Karpas-422 (cell line): ENCODE measurements at regions not wholly inside any gene's neighbourhood (a gene's known extent, or its start where the extent isn't known, plus 50 kb on each side); places are given as distances from the start of the nearest gene placed in this dataset.

Experiments
- DNase-seq: peaks from one replicate; pipeline ENCODE4 v3.0.0-alpha.2; 2015
- H2AFZ ChIP-seq: fragments of 200-600 bp; sonication (generic); 2 replicates; pipeline ENCODE4 v1.6.1; 2014; ENCODE audit warnings: antibody characterized with exemption, low read length, mixed read lengths
- H3K27ac ChIP-seq: fragments of 200-600 bp; sonication (generic); 2 replicates; pipeline ENCODE4 v1.5.1; 2014; ENCODE audit warnings: mild to moderate bottlenecking, low read length, moderate library complexity
- H3K27me3 ChIP-seq: fragments of 200-600 bp; sonication (generic); 2 replicates; pipeline ENCODE4 v1.6.1; 2014; ENCODE audit warnings: low read length, mixed read lengths
- H3K36me3 ChIP-seq: fragments of 200-600 bp; sonication (generic); 2 replicates; pipeline ENCODE4 v1.6.1; 2014; ENCODE audit warnings: low read length, mixed read lengths; ENCODE audit not compliant: insufficient read depth
- H3K4me1 ChIP-seq: fragments of 200-600 bp; sonication (generic); 2 replicates; pipeline ENCODE4 v1.6.1; 2014; ENCODE audit warnings: mild to moderate bottlenecking, low read length, mixed read lengths
- H3K4me2 ChIP-seq: fragments of 200-600 bp; sonication (generic); 2 replicates; pipeline ENCODE4 v1.6.1; 2014; ENCODE audit warnings: low read length, low read depth, mild to moderate bottlenecking; ENCODE audit not compliant: poor library complexity, severe bottlenecking
- H3K4me3 ChIP-seq: fragments of 200-600 bp; sonication (generic); 2 replicates; pipeline ENCODE4 v1.5.1; 2014; ENCODE audit warnings: mild to moderate bottlenecking, antibody characterized with exemption, low read length, mixed read lengths
- H3K79me2 ChIP-seq: fragments of 200-600 bp; sonication (generic); 2 replicates; pipeline ENCODE4 v1.6.1; 2014; ENCODE audit warnings: mild to moderate bottlenecking, low read length, mixed read lengths
- H3K9ac ChIP-seq: fragments of 200-600 bp; sonication (generic); 2 replicates; pipeline ENCODE4 v1.6.0; 2014; ENCODE audit warnings: low read length
- H3K9me2 ChIP-seq: fragments of 200-600 bp; sonication (generic), shearing (Covaris generic); replicated peaks from 2 replicates; pipeline ENCODE4 v1.6.0; 2014; ENCODE audit warnings: mild to moderate bottlenecking, low read length, moderate library complexity; ENCODE audit not compliant: insufficient read depth
- H3K9me3 ChIP-seq: fragments of 300-700, 200-600 bp; sonication (generic); 2 replicates; pipeline ENCODE4 v1.6.1; 2014; ENCODE audit warnings: low read length, mixed read lengths
- H4K20me1 ChIP-seq: fragments of 200-600 bp; sonication (generic); 2 replicates; pipeline ENCODE4 v1.6.1; 2014; ENCODE audit warnings: mild to moderate bottlenecking, antibody characterized with exemption, low read length, low read depth; ENCODE audit not compliant: insufficient read depth

- no peaks in the 10 kb centered on the region for H4K20me1 ChIP-seq
- H3K4me1 ChIP-seq, result no peaks in the 10 kb centered on the region
- no peaks in the 10 kb centered on the region for H3K27me3 ChIP-seq
- H3K79me2 ChIP-seq, result no peaks in the 10 kb centered on the region
- H3K4me3 ChIP-seq, result no peak overlapping the region
- H3K9me3 ChIP-seq, result no peaks in the 10 kb centered on the region
- no peak overlapping the region for H3K9ac ChIP-seq
- H2AFZ ChIP-seq, result no peak overlapping the region
- H3K36me3 ChIP-seq, result no peaks in the 10 kb centered on the region
- no peak for DNase-seq
- no peak overlapping the region for H3K27ac ChIP-seq
- H3K9me2 ChIP-seq, result no peaks in the 10 kb centered on the region
- H3K4me2 ChIP-seq, result no peak overlapping the region
Observed at GRCh38 chr5:34483442-34484033, 172.6 kb upstream of the RAI14 start.

- Histone ChIP-seq H3K27ac (no peak overlapping the region), H3K9me2 (no peaks in the 10 kb centered on the region), H3K9ac (no peak overlapping the region), H4K20me1 (no peaks in the 10 kb centered on the region), H3K4me2 (no peak overlapping the region), H3K9me3 (no peaks in the 10 kb centered on the region), H3K36me3 (no peaks in the 10 kb centered on the region), H3K27me3 (no peaks in the 10 kb centered on the region), H3K4me1 (no peaks in the 10 kb centered on the region), H3K4me3 (no peak overlapping the region), H3K79me2 (no peaks in the 10 kb centered on the region), H2AFZ (no peak overlapping the region)
- DNase-seq, result no peak
Observed at GRCh38 chr5:34484216-34484920, 171.8 kb upstream of the RAI14 start.

- Histone ChIP-seq H3K4me2 (no peak overlapping the region), H3K9me3 (no peaks in the 10 kb centered on the region), H4K20me1 (no peaks in the 10 kb centered on the region), H3K9me2 (no peaks in the 10 kb centered on the region), H3K27ac (no peak overlapping the region), H3K4me1 (peaks cover 3% of the 10 kb centered on the region; the same call in 1 of the 2 replicates), H3K9ac (no peak overlapping the region), H3K36me3 (no peaks in the 10 kb centered on the region), H3K79me2 (no peaks in the 10 kb centered on the region), H2AFZ (no peak overlapping the region), H3K27me3 (no peaks in the 10 kb centered on the region), H3K4me3 (no peak overlapping the region)
- no peak for DNase-seq
Observed at GRCh38 chr5:34485768-34486030, 170.4 kb upstream of the RAI14 start.

- no peak overlapping the region for H3K4me2 ChIP-seq
- DNase-seq, result peak; percentile 89
- H3K36me3 ChIP-seq, result no peaks in the 10 kb centered on the region
- H3K27me3 ChIP-seq, result no peaks in the 10 kb centered on the region
- no peaks in the 10 kb centered on the region for H4K20me1 ChIP-seq
- H2AFZ ChIP-seq, result no peak overlapping the region
- H3K9me2 ChIP-seq, result no peaks in the 10 kb centered on the region
- no peak overlapping the region for H3K4me3 ChIP-seq
- no peaks in the 10 kb centered on the region for H3K79me2 ChIP-seq
- peaks cover 3% of the 10 kb centered on the region; the same call in 1 of the 2 replicates for H3K4me1 ChIP-seq
- H3K9me3 ChIP-seq, result no peaks in the 10 kb centered on the region
- no peak overlapping the region for H3K27ac ChIP-seq
- no peak overlapping the region for H3K9ac ChIP-seq
Observed at GRCh38 chr5:34486160-34486848, 169.8 kb upstream of the RAI14 start.

- no peak overlapping the region for H3K4me2 ChIP-seq
- no peak overlapping the region for H3K9ac ChIP-seq
- no peaks in the 10 kb centered on the region for H3K9me2 ChIP-seq
Observed at GRCh38 chr5:34486849-34487158, 169.3 kb upstream of the RAI14 start.

GRCh38 chr5:34487159-34487879 lies 168.8 kb upstream of the RAI14 start:
- peaks cover 3% of the 10 kb centered on the region; the same call in 1 of the 2 replicates for H3K4me1 ChIP-seq
- no peak overlapping the region for H3K4me2 ChIP-seq
- H3K36me3 ChIP-seq, result no peaks in the 10 kb centered on the region
- no peaks in the 10 kb centered on the region for H3K9me2 ChIP-seq
- no peak overlapping the region for H3K4me3 ChIP-seq
- H3K27ac ChIP-seq, result no peak overlapping the region
- H3K9ac ChIP-seq, result no peak overlapping the region
- H4K20me1 ChIP-seq, result no peaks in the 10 kb centered on the region
- no peaks in the 10 kb centered on the region for H3K27me3 ChIP-seq
- H3K9me3 ChIP-seq, result no peaks in the 10 kb centered on the region
- DNase-seq, result no peak
- H3K79me2 ChIP-seq, result no peaks in the 10 kb centered on the region
- no peak overlapping the region for H2AFZ ChIP-seq

More at GRCh38 chr5:34486849-34487158, 169.3 kb upstream of the RAI14 start:
- Histone ChIP-seq H3K9me3 (no peaks in the 10 kb centered on the region), H3K36me3 (no peaks in the 10 kb centered on the region), H2AFZ (no peak overlapping the region), H3K4me3 (no peak overlapping the region), H3K79me2 (no peaks in the 10 kb centered on the region), H3K4me1 (peaks cover 3% of the 10 kb centered on the region; the same call in 1 of the 2 replicates), H3K27me3 (no peaks in the 10 kb centered on the region), H4K20me1 (no peaks in the 10 kb centered on the region), H3K27ac (no peak overlapping the region)
- DNase-seq, result no peak

- no peak overlapping the region for H3K27ac ChIP-seq
- H3K4me1 ChIP-seq, result peaks cover 3% of the 10 kb centered on the region; the same call in 1 of the 2 replicates
- no peaks in the 10 kb centered on the region for H3K79me2 ChIP-seq
- H2AFZ ChIP-seq, result no peak overlapping the region
- no peaks in the 10 kb centered on the region for H3K9me2 ChIP-seq
- no peaks in the 10 kb centered on the region for H3K9me3 ChIP-seq
- H3K4me2 ChIP-seq, result no peak overlapping the region
- H3K27me3 ChIP-seq, result no peaks in the 10 kb centered on the region
- H3K36me3 ChIP-seq, result no peaks in the 10 kb centered on the region
- H3K9ac ChIP-seq, result no peak overlapping the region
- DNase-seq, result no peak
- H4K20me1 ChIP-seq, result no peaks in the 10 kb centered on the region
- H3K4me3 ChIP-seq, result no peak overlapping the region
Observed at GRCh38 chr5:34487956-34488355, 168.2 kb upstream of the RAI14 start.

GRCh38 chr5:34488984-34489383 lies 167.1 kb upstream of the RAI14 start:
- Histone ChIP-seq H3K36me3 (no peaks in the 10 kb centered on the region), H3K79me2 (no peaks in the 10 kb centered on the region), H3K27me3 (no peaks in the 10 kb centered on the region), H3K9ac (no peak overlapping the region), H3K9me3 (no peaks in the 10 kb centered on the region), H3K4me3 (no peak overlapping the region), H3K27ac (no peak overlapping the region), H3K9me2 (no peaks in the 10 kb centered on the region), H2AFZ (no peak overlapping the region), H3K4me2 (no peak overlapping the region), H3K4me1 (peaks cover 3% of the 10 kb centered on the region; the same call in 1 of the 2 replicates), H4K20me1 (no peaks in the 10 kb centered on the region)
- DNase-seq, result no peak
